Uterus (tissue), 3 donors: ENCODE measurements at regions not wholly inside any gene's neighbourhood (a gene's known extent, or its start where the extent isn't known, plus 50 kb on each side); places are given as distances from the start of the nearest gene placed in this dataset.

ENCODE experiments used
- DNase-seq, 2 donors: peaks; one replicate each; pipeline ENCODE4 v3.0.0-alpha.2; 2019 to 2020
- H3K27ac ChIP-seq, 2 donors: fragments of 200-600 bp; sonication (generic); 1 replicate in 1 of 2; 2 replicates in 1 of 2; pipeline ENCODE4 v1.5.1; 2016 to 2018
- H3K27me3 ChIP-seq, 2 donors: fragments of 200-600 bp; sonication (generic); one replicate each; pipeline ENCODE4 v1.5.1; 2018 to 2019; ENCODE audit warnings: control low read depth in 1 of 2
- H3K36me3 ChIP-seq, 2 donors: fragments of 200-600 bp; sonication (generic); one replicate each; pipeline ENCODE4 v1.5.1; 2019; ENCODE audit warnings: control low read depth in 1 of 2
- H3K4me1 ChIP-seq, 2 donors: fragments of 200-600 bp; sonication (generic); one replicate each; pipeline ENCODE4 v1.5.1; 2018 to 2019; ENCODE audit warnings: control low read depth in 1 of 2
- H3K4me3 ChIP-seq, 2 donors: fragments of 200-600 bp; sonication (generic); 1 replicate in 1 of 2; 2 replicates in 1 of 2; pipeline ENCODE4 v1.5.1; 2018 to 2019; ENCODE audit warnings: mild to moderate bottlenecking in 1 of 2
- H3K9me3 ChIP-seq, 2 donors: fragments of 200-600 bp; sonication (generic); one replicate each; pipeline ENCODE4 v1.5.1; 2019; ENCODE audit warnings: control low read depth in 1 of 2
- POLR2A ChIP-seq, 2 donors: fragments of 450-650 bp; IDR thresholded peaks; one replicate each; pipeline ENCODE4 v1.6.1; 2016; ENCODE audit warnings: antibody characterized with exemption in 2 of 2, mild to moderate bottlenecking in 1 of 2, moderate library complexity in 1 of 2
- intact Hi-C: fragments of 100-400 bp; cut with DNase I; formaldehyde crosslinking; loops from one replicate; pipeline ENCODE4 v1.15.1; 2023; ENCODE audit warnings: low total_unique reads
- TF ChIP-seq, protein P1 (sequence below), 4 experiments: fragments of 200-600 bp in 2 of 4; fragments of 450-650 bp in 2 of 4; sonication (generic) in 2 of 4; IDR thresholded peaks; one replicate each; pipeline ENCODE4 v1.5.1; 2016 to 2019; ENCODE audit warnings: antibody characterized with exemption in 4 of 4, mild to moderate bottlenecking in 2 of 4, moderate library complexity in 1 of 4
- donor health status: DM: yes; HTN: yes; CAD: no.

DNA sequence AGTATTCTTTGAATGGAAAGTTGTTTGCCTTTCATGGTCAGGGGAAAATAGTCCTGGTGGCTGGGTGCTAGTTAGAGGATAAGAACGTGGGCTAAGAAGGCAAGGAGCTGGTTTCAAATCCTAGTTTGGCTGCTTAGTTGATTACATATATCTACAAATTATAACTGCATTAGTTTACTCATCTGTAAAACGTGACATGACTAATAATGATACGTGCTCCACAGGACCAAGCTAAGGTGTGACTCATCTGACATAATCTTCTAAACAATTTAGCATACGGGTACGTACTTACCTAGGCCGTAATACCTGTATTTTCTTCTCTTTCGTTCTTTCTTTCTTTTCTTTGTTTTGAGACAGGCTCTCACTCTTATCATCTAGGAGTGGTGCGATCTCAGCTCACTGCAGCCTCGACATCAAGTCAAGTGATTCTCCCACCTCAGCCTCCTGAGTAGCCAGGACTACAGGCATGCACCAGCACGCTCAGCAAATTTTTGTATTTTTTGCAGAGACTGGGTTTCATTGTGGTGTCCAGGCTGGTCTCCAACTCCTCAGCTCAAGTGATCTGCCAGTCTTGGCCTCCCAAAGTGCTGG lies 1274.2 kb upstream of the GJE1 start:
- no peaks in the 10 kb centered on the region for H3K27me3 ChIP-seq

DNA sequence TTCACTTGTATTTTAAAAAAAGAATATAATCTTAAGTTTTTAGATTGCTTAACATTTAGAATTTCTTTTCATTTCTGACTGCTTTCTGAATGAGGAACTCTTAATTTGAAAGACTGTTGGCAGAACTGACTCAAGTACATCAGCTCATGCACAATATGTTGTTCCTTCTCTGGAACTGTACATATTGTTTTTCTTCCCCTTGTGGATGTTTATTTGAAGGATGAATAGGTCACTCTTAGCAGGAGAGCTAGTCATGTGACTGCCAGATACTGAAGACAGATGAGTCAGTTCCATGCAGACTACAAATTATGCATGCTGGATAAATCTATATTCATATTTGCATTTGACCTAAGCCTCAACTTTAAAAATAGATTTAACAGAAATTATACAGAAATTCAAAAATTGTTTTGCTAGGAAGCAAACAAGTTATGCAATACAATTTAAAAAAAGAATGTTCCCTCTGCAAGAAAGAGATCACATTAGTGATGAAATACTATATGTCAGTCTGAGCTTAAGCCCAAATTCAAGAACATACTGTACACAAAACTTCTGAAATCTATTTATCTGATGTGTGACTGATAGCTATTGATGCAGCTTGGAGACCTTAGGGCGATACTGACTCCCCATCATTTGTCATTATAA lies 1274.9 kb upstream of the GJE1 start:
- Histone ChIP-seq H3K27ac (peak overlapping the region; percentile 6 to 55), H3K4me3 (no peak overlapping the region), H3K27me3 (no peaks in the 10 kb centered on the region), H3K4me1 (no peaks in the 10 kb centered on the region), H3K36me3 (no peaks in the 10 kb centered on the region), H3K9me3 (no peaks in the 10 kb centered on the region)
- TF ChIP-seq, protein P1, sequence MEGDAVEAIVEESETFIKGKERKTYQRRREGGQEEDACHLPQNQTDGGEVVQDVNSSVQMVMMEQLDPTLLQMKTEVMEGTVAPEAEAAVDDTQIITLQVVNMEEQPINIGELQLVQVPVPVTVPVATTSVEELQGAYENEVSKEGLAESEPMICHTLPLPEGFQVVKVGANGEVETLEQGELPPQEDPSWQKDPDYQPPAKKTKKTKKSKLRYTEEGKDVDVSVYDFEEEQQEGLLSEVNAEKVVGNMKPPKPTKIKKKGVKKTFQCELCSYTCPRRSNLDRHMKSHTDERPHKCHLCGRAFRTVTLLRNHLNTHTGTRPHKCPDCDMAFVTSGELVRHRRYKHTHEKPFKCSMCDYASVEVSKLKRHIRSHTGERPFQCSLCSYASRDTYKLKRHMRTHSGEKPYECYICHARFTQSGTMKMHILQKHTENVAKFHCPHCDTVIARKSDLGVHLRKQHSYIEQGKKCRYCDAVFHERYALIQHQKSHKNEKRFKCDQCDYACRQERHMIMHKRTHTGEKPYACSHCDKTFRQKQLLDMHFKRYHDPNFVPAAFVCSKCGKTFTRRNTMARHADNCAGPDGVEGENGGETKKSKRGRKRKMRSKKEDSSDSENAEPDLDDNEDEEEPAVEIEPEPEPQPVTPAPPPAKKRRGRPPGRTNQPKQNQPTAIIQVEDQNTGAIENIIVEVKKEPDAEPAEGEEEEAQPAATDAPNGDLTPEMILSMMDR (IDR thresholded peaks at IDR 0.05) = no peak
- no peak for TF ChIP-seq POLR2A (IDR thresholded peaks at IDR 0.05)
- intact Hi-C loops = no loop called here
- no peak for DNase-seq

More for the DNA sequence above, 1274.2 kb upstream of the GJE1 start:
- H3K4me1 ChIP-seq = no peaks in the 10 kb centered on the region
- peak overlapping the region; percentile 6 to 53 for H3K27ac ChIP-seq
- DNase-seq = no peak
- H3K4me3 ChIP-seq = no peak overlapping the region
- intact Hi-C loops = no loop called here
- H3K9me3 ChIP-seq = no peaks in the 10 kb centered on the region
- TF ChIP-seq, protein P1 (IDR thresholded peaks at IDR 0.05) = no peak
- no peak for TF ChIP-seq POLR2A (IDR thresholded peaks at IDR 0.05)
- no peaks in the 10 kb centered on the region for H3K36me3 ChIP-seq

DNA sequence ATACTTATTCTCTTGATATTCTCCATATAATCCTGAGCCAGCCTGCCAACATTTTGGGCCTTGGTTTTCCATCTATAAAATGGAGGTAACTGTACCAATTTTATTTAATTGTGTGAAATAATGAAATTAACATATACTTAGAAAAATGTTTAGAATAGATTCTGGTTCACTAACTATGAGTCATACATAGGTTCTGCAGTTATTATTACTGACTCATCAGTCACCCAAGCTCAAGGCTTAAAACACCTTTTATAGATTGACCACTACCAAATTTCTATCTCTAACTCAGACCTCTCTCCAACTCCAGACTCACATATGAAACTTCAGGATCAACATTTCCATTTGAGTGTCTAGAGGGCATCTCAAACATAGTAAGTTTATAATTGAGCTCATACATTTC lies 1277.2 kb upstream of the GJE1 start:
- no peak for DNase-seq
- no peak overlapping the region for H3K27ac ChIP-seq

DNA sequence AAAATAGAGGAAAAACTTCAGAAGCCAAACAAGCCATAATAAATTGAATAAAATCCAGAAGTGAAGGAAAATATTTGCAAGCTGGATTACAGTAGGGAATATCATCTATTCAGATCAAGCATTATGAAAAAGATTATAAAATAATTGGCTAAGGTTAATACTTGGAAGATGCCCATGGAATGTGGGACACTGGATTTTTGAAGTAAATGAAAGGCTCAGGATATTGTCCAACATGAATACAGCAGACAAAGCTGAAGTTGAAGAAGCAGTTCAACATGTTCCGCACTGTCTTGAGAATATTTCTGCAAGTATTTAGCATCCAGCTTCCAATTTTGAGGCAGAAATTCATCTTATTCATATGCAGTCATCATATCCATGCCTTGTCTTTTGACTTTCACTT lies 1278.4 kb upstream of the GJE1 start:
- Histone ChIP-seq H3K4me3 (no peak overlapping the region), H3K27me3 (no peaks in the 10 kb centered on the region), H3K27ac (peak overlapping the region; percentile 7 to 16), H3K36me3 (no peaks in the 10 kb centered on the region), H3K9me3 (no peaks in the 10 kb centered on the region), H3K4me1 (no peaks in the 10 kb centered on the region)
- TF ChIP-seq, protein P1 (IDR thresholded peaks at IDR 0.05) = no peak
- no peak for DNase-seq
- intact Hi-C loops = no loop called here

More for the DNA sequence above, 1277.2 kb upstream of the GJE1 start:
- H3K9me3 ChIP-seq = no peaks in the 10 kb centered on the region
- no peaks in the 10 kb centered on the region for H3K4me1 ChIP-seq
- TF ChIP-seq, protein P1 (IDR thresholded peaks at IDR 0.05) = no peak
- TF ChIP-seq POLR2A (IDR thresholded peaks at IDR 0.05) = no peak
- H3K27me3 ChIP-seq = no peaks in the 10 kb centered on the region
- intact Hi-C loops = no loop called here
- no peak overlapping the region for H3K4me3 ChIP-seq
- no peaks in the 10 kb centered on the region for H3K36me3 ChIP-seq

DNA sequence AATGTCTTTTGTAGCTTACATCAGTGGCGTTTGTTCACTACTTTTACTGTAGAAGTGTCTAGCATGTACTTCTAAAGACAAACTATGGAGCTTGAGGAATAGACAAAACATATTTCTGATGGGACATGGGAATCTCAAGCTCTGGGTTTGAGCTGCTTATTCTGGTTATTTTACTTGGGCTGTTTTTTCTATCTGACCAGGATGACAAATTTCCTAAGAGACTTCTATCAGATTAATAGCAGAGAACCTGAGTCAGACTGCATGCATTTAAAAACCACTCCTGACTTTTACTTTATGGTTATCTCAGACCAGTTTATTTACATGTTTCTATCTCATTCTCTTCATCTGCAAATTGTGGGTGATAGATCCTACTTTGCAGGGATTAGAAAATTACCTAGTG lies 1282.3 kb upstream of the GJE1 start:
- no peak for TF ChIP-seq POLR2A (IDR thresholded peaks at IDR 0.05)
- TF ChIP-seq, protein P1 (IDR thresholded peaks at IDR 0.05) = no peak
- H3K27me3 ChIP-seq = no peaks in the 10 kb centered on the region
- no peaks in the 10 kb centered on the region for H3K4me1 ChIP-seq
- H3K9me3 ChIP-seq = no peaks in the 10 kb centered on the region
- no peak overlapping the region for H3K4me3 ChIP-seq
- no peaks in the 10 kb centered on the region for H3K36me3 ChIP-seq
- DNase-seq = no peak
- intact Hi-C loops = no loop called here
- H3K27ac ChIP-seq = no peak overlapping the region
